Mucosa of stomach (tissue), 1 donor: ENCODE measurements at regions not wholly inside any gene's neighbourhood (a gene's known extent, or its start where the extent isn't known, plus 50 kb on each side); places are given as distances from the start of the nearest gene placed in this dataset.

Source experiments
- H3K27me3 ChIP-seq: one replicate; pipeline ENCODE4 v1.7.0; 2013; ENCODE audit warnings: mild to moderate bottlenecking, low read length; ENCODE audit not compliant: control insufficient read depth, insufficient read depth
- H3K36me3 ChIP-seq: one replicate; pipeline ENCODE4 v1.7.0; 2013; ENCODE audit warnings: low read length; ENCODE audit not compliant: control insufficient read depth, insufficient read depth
- H3K4me1 ChIP-seq: one replicate; pipeline ENCODE4 v1.7.0; 2013; ENCODE audit warnings: mild to moderate bottlenecking, low read length; ENCODE audit not compliant: control insufficient read depth, insufficient read depth
- H3K4me3 ChIP-seq: one replicate; pipeline ENCODE4 v1.7.0; 2013; ENCODE audit warnings: low read length
- H3K9ac ChIP-seq: one replicate; pipeline ENCODE4 v1.7.0; 2013; ENCODE audit warnings: mild to moderate bottlenecking, low read length, moderate library complexity
- H3K9me3 ChIP-seq: one replicate; pipeline ENCODE4 v1.7.0; 2013; ENCODE audit warnings: mild to moderate bottlenecking, low read length, moderate library complexity; ENCODE audit not compliant: control insufficient read depth
- donor health status: Pancreatic carcinoma.

- H3K9ac ChIP-seq = no peak overlapping the region
- no peaks in the 10 kb centered on the region for H3K36me3 ChIP-seq
- no peaks in the 10 kb centered on the region for H3K27me3 ChIP-seq
- H3K9me3 ChIP-seq = no peaks in the 10 kb centered on the region
- H3K4me1 ChIP-seq = peaks cover 3% of the 10 kb centered on the region
- no peak overlapping the region for H3K4me3 ChIP-seq
Observed at GRCh38 chr6:12436224-12436623, 146.1 kb downstream of the EDN1 start.

- H3K4me3 ChIP-seq = no peak overlapping the region
- no peaks in the 10 kb centered on the region for H3K27me3 ChIP-seq
- H3K4me1 ChIP-seq = peaks cover 3% of the 10 kb centered on the region
- H3K36me3 ChIP-seq = no peaks in the 10 kb centered on the region
- no peaks in the 10 kb centered on the region for H3K9me3 ChIP-seq
- no peak overlapping the region for H3K9ac ChIP-seq
Observed at GRCh38 chr6:12436683-12437082, 146.5 kb downstream of the EDN1 start.

- H3K4me1 ChIP-seq = peaks cover 6% of the 10 kb centered on the region
- H3K27me3 ChIP-seq = no peaks in the 10 kb centered on the region
- H3K36me3 ChIP-seq = no peaks in the 10 kb centered on the region
- H3K9ac ChIP-seq = no peak overlapping the region
- no peak overlapping the region for H3K4me3 ChIP-seq
- H3K9me3 ChIP-seq = no peaks in the 10 kb centered on the region
Observed at GRCh38 chr6:12439296-12439695, 149.1 kb downstream of the EDN1 start.

GRCh38 chr6:12440981-12441380 lies 150.8 kb downstream of the EDN1 start:
- Histone ChIP-seq H3K36me3 (no peaks in the 10 kb centered on the region), H3K9me3 (no peaks in the 10 kb centered on the region), H3K9ac (no peak overlapping the region), H3K4me1 (peaks cover 6% of the 10 kb centered on the region), H3K27me3 (no peaks in the 10 kb centered on the region), H3K4me3 (no peak overlapping the region)

- no peak overlapping the region for H3K9ac ChIP-seq
- H3K4me3 ChIP-seq = no peak overlapping the region
- H3K4me1 ChIP-seq = peaks cover 3% of the 10 kb centered on the region
- H3K36me3 ChIP-seq = no peaks in the 10 kb centered on the region
- H3K27me3 ChIP-seq = no peaks in the 10 kb centered on the region
- no peaks in the 10 kb centered on the region for H3K9me3 ChIP-seq
Observed at GRCh38 chr6:12442455-12442854, 152.3 kb downstream of the EDN1 start.

GRCh38 chr6:12446394-12446793 lies 156.2 kb downstream of the EDN1 start:
- Histone ChIP-seq H3K9ac (no peak overlapping the region), H3K36me3 (no peaks in the 10 kb centered on the region), H3K4me3 (no peak overlapping the region), H3K4me1 (peaks cover 3% of the 10 kb centered on the region), H3K27me3 (no peaks in the 10 kb centered on the region), H3K9me3 (no peaks in the 10 kb centered on the region)

GRCh38 chr6:12449447-12449846 lies 159.3 kb downstream of the EDN1 start:
- H3K27me3 ChIP-seq = no peaks in the 10 kb centered on the region
- peaks cover 9% of the 10 kb centered on the region for H3K9me3 ChIP-seq
- no peaks in the 10 kb centered on the region for H3K4me1 ChIP-seq
- H3K4me3 ChIP-seq = no peak overlapping the region
- H3K9ac ChIP-seq = no peak overlapping the region
- no peaks in the 10 kb centered on the region for H3K36me3 ChIP-seq

- Histone ChIP-seq H3K27me3 (no peaks in the 10 kb centered on the region), H3K9ac (no peak overlapping the region), H3K4me1 (no peaks in the 10 kb centered on the region), H3K4me3 (no peak overlapping the region), H3K36me3 (no peaks in the 10 kb centered on the region), H3K9me3 (peaks cover 9% of the 10 kb centered on the region)
Observed at GRCh38 chr6:12450467-12450866, 160.3 kb downstream of the EDN1 start.

GRCh38 chr6:12456343-12456742 lies 166.2 kb downstream of the EDN1 start:
- Histone ChIP-seq H3K36me3 (no peaks in the 10 kb centered on the region), H3K4me1 (no peaks in the 10 kb centered on the region), H3K27me3 (no peaks in the 10 kb centered on the region), H3K9ac (no peak overlapping the region), H3K4me3 (no peak overlapping the region), H3K9me3 (peaks cover 9% of the 10 kb centered on the region)

- H3K4me1 ChIP-seq = no peaks in the 10 kb centered on the region
- peaks cover 9% of the 10 kb centered on the region for H3K9me3 ChIP-seq
- no peak overlapping the region for H3K9ac ChIP-seq
- H3K4me3 ChIP-seq = no peak overlapping the region
- no peaks in the 10 kb centered on the region for H3K27me3 ChIP-seq
- H3K36me3 ChIP-seq = no peaks in the 10 kb centered on the region
Observed at GRCh38 chr6:12457094-12457493, 166.9 kb downstream of the EDN1 start.

- Histone ChIP-seq H3K9ac (no peak overlapping the region), H3K9me3 (peaks cover 1% of the 10 kb centered on the region), H3K4me1 (no peaks in the 10 kb centered on the region), H3K4me3 (no peak overlapping the region), H3K36me3 (no peaks in the 10 kb centered on the region), H3K27me3 (no peaks in the 10 kb centered on the region)
Observed at GRCh38 chr6:12458558-12458957, 168.4 kb downstream of the EDN1 start.

- no peaks in the 10 kb centered on the region for H3K9me3 ChIP-seq
- H3K4me3 ChIP-seq = no peak overlapping the region
- H3K9ac ChIP-seq = no peak overlapping the region
- H3K27me3 ChIP-seq = no peaks in the 10 kb centered on the region
- no peaks in the 10 kb centered on the region for H3K36me3 ChIP-seq
- H3K4me1 ChIP-seq = no peaks in the 10 kb centered on the region
Observed at GRCh38 chr6:12459945-12460661, 169.9 kb downstream of the EDN1 start.
